PC-3 (cell line): ENCODE measurements at regions not wholly inside any gene's neighbourhood (a gene's known extent, or its start where the extent isn't known, plus 50 kb on each side); places are given as distances from the start of the nearest gene placed in this dataset.
"Not testable (repeated sequence)": the region's sequence is repeated elsewhere in the genome, so short reads cannot be mapped to it uniquely, and the experiment has no call there.

ENCODE experiments used
- ATAC-seq: fragments of 200-7000 bp; cut with Tn5 transposase; 2 replicates; pipeline ENCODE4 v1.9.1; 2020; ENCODE audit warnings: mild to moderate bottlenecking, moderate library complexity
- BruUV-seq: library from RNA; stranded (reverse); fragments of 400-500 nt; replicated peaks from 2 replicates; lab custom pipeline; 2021; lab: Mats Ljungman, UMichigan
- CTCF ChIA-PET: fragments of 300-600 bp; sonication (Branson Sonifier 250); formaldehyde crosslinking; loops from one replicate; lab custom pipeline; 2022; ENCODE audit warnings: antibody characterized with exemption; lab: Charles Lee
- POLR2A ChIA-PET: fragments of 300-600 bp; sonication (Branson Sonifier 250); formaldehyde crosslinking; loops from one replicate; lab custom pipeline; 2022; ENCODE audit warnings: antibody characterized with exemption; ENCODE audit not compliant: unreplicated experiment; lab: Charles Lee
- DNase-seq: peaks from one replicate; pipeline ENCODE4 v3.0.0-alpha.2; 2015
- H2AFZ ChIP-seq: fragments of 300-600 bp; sonication (generic); 2 replicates; pipeline ENCODE4 v1.6.0; 2016; ENCODE audit warnings: antibody characterized with exemption, low read length
- H3F3A ChIP-seq: fragments of 300-600 bp; sonication (generic); one replicate; pipeline ENCODE4 v1.6.0; 2017; ENCODE audit warnings: antibody characterized with exemption, low read length, control low read depth, mild to moderate bottlenecking; ENCODE audit not compliant: unreplicated experiment
- H3K27ac ChIP-seq: fragments of 300-600 bp; sonication (generic); 2 replicates; pipeline ENCODE4 v1.5.1; 2016; ENCODE audit warnings: mild to moderate bottlenecking, low read length
- H3K27me3 ChIP-seq: fragments of 300-600 bp; sonication (generic); 2 replicates; pipeline ENCODE4 v1.6.1; 2016; ENCODE audit warnings: low read length, mixed read lengths
- H3K36me3 ChIP-seq: fragments of 300-600 bp; sonication (generic); 2 replicates; pipeline ENCODE4 v1.6.1; 2016; ENCODE audit warnings: low read depth, mixed run types, low read length, mixed read lengths
- H3K4me1 ChIP-seq: fragments of 300-600 bp; sonication (generic); 2 replicates; pipeline ENCODE4 v1.5.1; 2016; ENCODE audit warnings: low read length; ENCODE audit not compliant: insufficient read depth
- H3K4me2 ChIP-seq: fragments of 300-600 bp; sonication (generic); 2 replicates; pipeline ENCODE4 v1.6.0; 2016; ENCODE audit warnings: low read length
- H3K4me3 ChIP-seq: fragments of 300-600 bp; sonication (generic); 2 replicates; pipeline ENCODE4 v1.5.1; 2016; ENCODE audit warnings: mild to moderate bottlenecking, low read length, mixed read lengths
- H3K79me2 ChIP-seq: fragments of 300-600 bp; sonication (generic); 2 replicates; pipeline ENCODE4 v1.6.1; 2017; ENCODE audit warnings: low read length, mixed read lengths
- H3K9ac ChIP-seq: fragments of 300-600 bp; sonication (generic); 2 replicates; pipeline ENCODE4 v1.6.0; 2016; ENCODE audit warnings: mild to moderate bottlenecking, low read length
- H3K9me2 ChIP-seq: fragments of 300-600 bp; sonication (generic); replicated peaks from 2 replicates; pipeline ENCODE4 v1.6.1; 2016; ENCODE audit warnings: mixed run types, low read length, mixed read lengths
- H3K9me3 ChIP-seq: fragments of 300-600 bp; sonication (generic); 2 replicates; pipeline ENCODE4 v1.6.1; 2016; ENCODE audit warnings: low read length, mixed read lengths
- H4K20me1 ChIP-seq: fragments of 300-600 bp; sonication (generic); 2 replicates; pipeline ENCODE4 v1.6.1; 2016; ENCODE audit warnings: low read length, mixed read lengths
- EZH2 ChIP-seq: fragments of 300-600 bp; sonication (generic); IDR thresholded peaks from one replicate; pipeline ENCODE4 v1.6.1; 2017; ENCODE audit warnings: antibody characterized with exemption, mild to moderate bottlenecking, low read length; ENCODE audit not compliant: unreplicated experiment
- EZH2phosphoT487 ChIP-seq: fragments of 300-600 bp; sonication (generic); IDR thresholded peaks from 2 replicates; pipeline ENCODE4 v1.6.1; 2018; ENCODE audit warnings: mild to moderate bottlenecking, antibody characterized with exemption, low read length, borderline replicate concordance
- intact Hi-C: fragments of 100-400 bp; cut with micrococcal nuclease; formaldehyde crosslinking; loops from 2 replicates; pipeline ENCODE4 v1.9.0; 2023
- TF ChIP-seq, protein P1 (sequence below): fragments of 300-600 bp; sonication (generic); conservative IDR thresholded peaks from 2 replicates; pipeline ENCODE4 v1.5.1; 2017; ENCODE audit warnings: antibody characterized with exemption, low read depth, mild to moderate bottlenecking, low read length

- ChIA-PET CTCF (no interaction called here), POLR2A (no interaction called here)
- Histone ChIP-seq H3K4me2 (no peak overlapping the region), H3K9me2 (no peaks in the 10 kb centered on the region), H4K20me1 (no peaks in the 10 kb centered on the region), H3F3A (no peaks in the 10 kb centered on the region), H3K79me2 (no peaks in the 10 kb centered on the region), H3K36me3 (no peaks in the 10 kb centered on the region), H3K4me1 (no peaks in the 10 kb centered on the region), H3K9me3 (no peaks in the 10 kb centered on the region), H2AFZ (no peak overlapping the region), H3K9ac (no peak overlapping the region), H3K27me3 (no peaks in the 10 kb centered on the region), H3K27ac (no peak overlapping the region), H3K4me3 (no peak overlapping the region)
- ATAC-seq (no peak), DNase-seq (no peak)
- BruUV-seq = no TSS peak
- TF ChIP-seq, protein P1, sequence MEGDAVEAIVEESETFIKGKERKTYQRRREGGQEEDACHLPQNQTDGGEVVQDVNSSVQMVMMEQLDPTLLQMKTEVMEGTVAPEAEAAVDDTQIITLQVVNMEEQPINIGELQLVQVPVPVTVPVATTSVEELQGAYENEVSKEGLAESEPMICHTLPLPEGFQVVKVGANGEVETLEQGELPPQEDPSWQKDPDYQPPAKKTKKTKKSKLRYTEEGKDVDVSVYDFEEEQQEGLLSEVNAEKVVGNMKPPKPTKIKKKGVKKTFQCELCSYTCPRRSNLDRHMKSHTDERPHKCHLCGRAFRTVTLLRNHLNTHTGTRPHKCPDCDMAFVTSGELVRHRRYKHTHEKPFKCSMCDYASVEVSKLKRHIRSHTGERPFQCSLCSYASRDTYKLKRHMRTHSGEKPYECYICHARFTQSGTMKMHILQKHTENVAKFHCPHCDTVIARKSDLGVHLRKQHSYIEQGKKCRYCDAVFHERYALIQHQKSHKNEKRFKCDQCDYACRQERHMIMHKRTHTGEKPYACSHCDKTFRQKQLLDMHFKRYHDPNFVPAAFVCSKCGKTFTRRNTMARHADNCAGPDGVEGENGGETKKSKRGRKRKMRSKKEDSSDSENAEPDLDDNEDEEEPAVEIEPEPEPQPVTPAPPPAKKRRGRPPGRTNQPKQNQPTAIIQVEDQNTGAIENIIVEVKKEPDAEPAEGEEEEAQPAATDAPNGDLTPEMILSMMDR = no peak
- TF ChIP-seq EZH2 (no peak), EZH2phosphoT487 (no peak)
- intact Hi-C loops = no loop called here
Observed at GRCh38 chr7:28900311-28900710, 57.8 kb downstream of the TRIL start.

DNA sequence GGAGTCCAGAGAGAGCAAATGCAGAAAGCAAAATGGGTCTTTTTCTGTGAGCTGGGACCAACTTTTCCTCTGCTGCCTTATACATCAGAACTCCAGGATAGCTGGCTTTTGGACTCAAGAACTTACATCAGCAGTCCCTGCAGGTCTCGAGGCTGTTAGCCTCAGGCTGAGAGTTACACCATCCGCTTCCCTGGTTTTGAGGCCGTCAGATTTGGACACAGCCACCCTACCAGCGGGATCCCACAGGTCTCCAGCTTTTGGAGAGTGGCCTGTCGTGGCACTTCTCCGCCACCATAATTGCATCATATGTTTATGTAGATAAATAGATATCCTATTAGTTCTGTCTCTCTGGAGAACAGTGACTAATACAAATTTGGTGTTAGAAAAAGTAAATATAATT lies 64.2 kb downstream of the TRIL start:
- H3K4me3 ChIP-seq = no peak overlapping the region
- ChIA-PET CTCF (no interaction called here), POLR2A (no interaction called here)
- no peak overlapping the region for H2AFZ ChIP-seq
- H3K79me2 ChIP-seq = no peaks in the 10 kb centered on the region
- no TSS peak for BruUV-seq
- no peak overlapping the region for H3K9ac ChIP-seq
- no peaks in the 10 kb centered on the region for H3K9me3 ChIP-seq
- intact Hi-C loops = no loop called here
- H3K27ac ChIP-seq = no peak overlapping the region
- H3K36me3 ChIP-seq = no peaks in the 10 kb centered on the region
- H3F3A ChIP-seq = no peaks in the 10 kb centered on the region
- H3K9me2 ChIP-seq = no peaks in the 10 kb centered on the region
- no peaks in the 10 kb centered on the region for H3K4me1 ChIP-seq
- H3K27me3 ChIP-seq = no peaks in the 10 kb centered on the region
- DNase-seq (no peak), ATAC-seq (no peak)
- H3K4me2 ChIP-seq = no peak overlapping the region
- TF ChIP-seq EZH2phosphoT487 = no peak
- no peak for TF ChIP-seq EZH2
- TF ChIP-seq, protein P1 = no peak
- H4K20me1 ChIP-seq = no peaks in the 10 kb centered on the region

- H3K9me3 ChIP-seq, H3K4me3 ChIP-seq, ATAC-seq, H3K4me1 ChIP-seq, H3F3A ChIP-seq, H3K27me3 ChIP-seq, H2AFZ ChIP-seq, POLR2A ChIA-PET, H3K4me2 ChIP-seq, H3K9me2 ChIP-seq, H3K9ac ChIP-seq, intact Hi-C loops, CTCF ChIA-PET, BruUV-seq, DNase-seq, H3K36me3 ChIP-seq, H3K27ac ChIP-seq, H3K79me2 ChIP-seq, H4K20me1 ChIP-seq: not testable (repeated sequence)
Observed at GRCh38 chr7:28891876-28892234, 66.3 kb downstream of the TRIL start.
